Activated naive CD4-positive, alpha-beta T cell treated with anti-CD3 and anti-CD28 coated beads, Interleukin-2, amount 50 U/mL, for 72 hours (primary cell): ENCODE measurements at regions not wholly inside any gene's neighbourhood (a gene's known extent, or its start where the extent isn't known, plus 50 kb on each side); places are given as distances from the start of the nearest gene placed in this dataset.

Experiments used
- ATAC-seq, 2 donors: fragments of 150-1000 bp; cut with Tn5 transposase; 2 replicates each; pipeline ENCODE4 v1.10.0; 2021; ENCODE audit warnings: mild to moderate bottlenecking in 2 of 2, moderate library complexity in 2 of 2
- DNase-seq, 2 donors: peaks; one replicate each; pipeline ENCODE4 v3.0.0; 2021 to 2022; ENCODE audit warnings: low spot score in 2 of 2
- H3K27ac Mint-ChIP-seq, 2 donors: one replicate each; pipeline ENCODE4 v1.8.0; 2022; ENCODE audit warnings: mild to moderate bottlenecking in 2 of 2, mixed read lengths in 2 of 2
- H3K36me3 Mint-ChIP-seq, 2 donors: one replicate each; pipeline ENCODE4 v1.8.0; 2022; ENCODE audit warnings: mixed read lengths in 2 of 2
- H3K9me3 Mint-ChIP-seq, 2 donors: one replicate each; pipeline ENCODE4 v1.8.0; 2022; ENCODE audit warnings: mixed read lengths in 2 of 2

GRCh38 chr5:74143721-74144330 lies 496.7 kb downstream of the ENC1 start:
- DNase-seq (no peak), ATAC-seq (no peak)
- Mint-ChIP-seq H3K9me3 (no peaks in the 10 kb centered on the region), H3K36me3 (no peaks in the 10 kb centered on the region), H3K27ac (no peak overlapping the region)

GRCh38 chr5:74143151-74143550 lies 497.4 kb downstream of the ENC1 start:
- ATAC-seq, result no peak
- no peak for DNase-seq
- no peaks in the 10 kb centered on the region for H3K9me3 Mint-ChIP-seq
- H3K27ac Mint-ChIP-seq, result no peak overlapping the region
- H3K36me3 Mint-ChIP-seq, result no peaks in the 10 kb centered on the region

DNA sequence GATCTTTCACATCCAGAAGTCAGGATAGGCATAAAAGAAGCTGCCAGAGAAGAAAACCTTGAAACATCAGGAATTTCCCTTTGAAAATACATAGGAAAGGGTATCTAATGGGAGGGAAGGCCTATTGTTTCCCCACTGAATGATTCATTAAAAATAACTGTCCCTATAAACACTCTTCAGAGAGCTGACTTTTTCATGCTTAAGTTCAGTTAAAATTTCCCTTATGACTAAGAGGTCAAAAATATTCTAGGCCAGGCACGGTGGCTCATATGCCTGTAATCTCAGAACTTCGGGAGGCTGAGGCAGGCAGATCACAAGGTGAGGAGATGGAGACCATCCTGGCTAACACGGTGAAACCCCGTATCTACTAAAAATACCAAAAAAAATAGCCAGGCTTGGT lies 499.5 kb downstream of the ENC1 start:
- ATAC-seq (no peak), DNase-seq (no peak)
- Mint-ChIP-seq H3K27ac (no peak overlapping the region), H3K36me3 (no peaks in the 10 kb centered on the region), H3K9me3 (no peaks in the 10 kb centered on the region)

- Mint-ChIP-seq H3K27ac (no peak overlapping the region), H3K36me3 (no peaks in the 10 kb centered on the region), H3K9me3 (no peaks in the 10 kb centered on the region)
- ATAC-seq (no peak), DNase-seq (no peak)
Observed at GRCh38 chr5:74140409-74140808, 500.1 kb downstream of the ENC1 start.

DNA sequence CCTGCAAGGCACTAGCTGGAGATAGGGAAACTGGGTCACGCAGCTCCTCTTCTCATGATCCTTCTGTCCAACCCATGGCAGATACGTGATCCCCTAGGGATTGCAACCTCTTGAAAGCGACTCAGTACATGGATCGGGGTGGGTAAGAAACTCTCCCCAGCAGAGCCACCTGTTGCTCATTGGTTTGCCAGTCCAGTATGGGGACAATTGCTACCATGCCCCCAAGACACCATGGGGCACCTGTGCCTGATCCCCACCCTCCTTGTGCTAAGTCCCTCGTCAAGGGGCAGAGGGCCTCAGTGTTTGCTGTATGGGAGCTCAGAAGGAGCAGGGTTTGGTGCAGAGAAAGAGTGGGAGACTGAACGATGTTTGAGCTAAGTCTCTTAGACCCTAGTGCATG lies 500.9 kb downstream of the ENC1 start:
- ATAC-seq, result no peak
- no peaks in the 10 kb centered on the region for H3K36me3 Mint-ChIP-seq
- no peaks in the 10 kb centered on the region for H3K9me3 Mint-ChIP-seq
- DNase-seq, result no peak
- no peak overlapping the region for H3K27ac Mint-ChIP-seq

DNA sequence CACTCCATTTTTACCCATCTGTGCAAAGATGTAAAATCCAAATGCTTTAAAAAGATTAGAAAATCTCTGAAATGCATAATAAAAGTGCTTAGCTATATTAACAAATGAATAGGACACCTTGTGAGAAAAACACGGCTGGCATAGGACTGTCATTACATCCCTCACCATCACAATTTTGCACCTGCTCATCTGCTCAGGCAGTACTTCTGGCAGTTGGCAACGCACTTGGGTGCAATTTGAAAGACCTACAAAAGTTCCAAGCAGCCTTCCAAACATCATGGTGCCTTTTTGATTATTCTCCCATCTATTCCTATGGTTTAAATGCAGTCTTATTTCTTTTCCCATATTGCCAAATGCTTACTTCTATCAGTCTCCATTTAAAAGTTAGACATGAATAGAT lies 501.8 kb downstream of the ENC1 start:
- Mint-ChIP-seq H3K27ac (no peak overlapping the region), H3K9me3 (no peaks in the 10 kb centered on the region), H3K36me3 (no peaks in the 10 kb centered on the region)
- ATAC-seq, result no peak
- DNase-seq, result no peak

DNA sequence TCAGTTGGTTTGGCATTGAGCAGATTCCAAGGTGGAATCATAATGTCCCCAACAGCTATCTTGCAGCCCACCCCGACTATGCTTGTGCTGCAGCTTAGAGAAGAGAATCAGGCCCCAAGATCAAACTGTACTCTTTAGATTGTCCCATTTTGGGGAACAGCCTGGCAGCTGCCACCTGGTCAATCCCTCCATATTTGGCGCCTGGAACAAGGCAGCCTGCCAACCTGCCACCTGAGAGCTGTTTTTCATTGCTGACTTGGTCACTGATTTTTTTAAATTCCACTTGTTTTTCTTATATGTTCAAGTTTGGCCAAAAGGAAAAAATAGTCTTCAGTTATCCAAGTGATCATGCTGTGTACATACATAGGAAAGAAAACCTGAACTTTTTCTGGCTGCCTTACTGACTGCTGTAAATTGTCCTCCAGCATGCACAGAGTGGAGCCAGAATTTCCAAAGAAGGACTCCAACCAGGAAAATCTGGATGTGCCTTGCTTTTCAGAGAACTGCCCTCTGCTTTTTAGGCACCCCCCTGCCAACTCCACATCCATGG lies 504.2 kb downstream of the ENC1 start:
- no peak overlapping the region for H3K27ac Mint-ChIP-seq
- no peaks in the 10 kb centered on the region for H3K9me3 Mint-ChIP-seq
- ATAC-seq (no peak), DNase-seq (no peak)
- no peaks in the 10 kb centered on the region for H3K36me3 Mint-ChIP-seq

DNA sequence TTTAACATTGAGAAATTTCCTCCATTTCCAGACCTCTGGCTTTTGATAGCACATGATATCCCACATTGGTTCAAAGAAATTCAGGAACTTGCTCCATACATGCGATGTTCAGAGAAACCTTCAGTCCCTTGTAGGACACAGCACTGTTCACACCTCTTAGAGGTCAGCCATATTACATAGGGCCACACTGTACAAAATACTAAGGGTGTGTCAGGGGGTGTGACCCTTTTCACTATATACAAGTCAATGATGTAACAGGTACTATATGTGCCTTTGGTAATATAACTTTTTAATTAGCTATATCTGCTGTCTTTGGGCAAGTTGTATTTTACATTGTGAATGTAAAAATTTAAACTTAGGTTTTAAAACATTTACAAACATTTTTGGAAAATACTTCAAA lies 505.5 kb downstream of the ENC1 start:
- DNase-seq (no peak), ATAC-seq (no peak)
- Mint-ChIP-seq H3K36me3 (no peaks in the 10 kb centered on the region), H3K9me3 (no peaks in the 10 kb centered on the region), H3K27ac (no peak overlapping the region)

DNA sequence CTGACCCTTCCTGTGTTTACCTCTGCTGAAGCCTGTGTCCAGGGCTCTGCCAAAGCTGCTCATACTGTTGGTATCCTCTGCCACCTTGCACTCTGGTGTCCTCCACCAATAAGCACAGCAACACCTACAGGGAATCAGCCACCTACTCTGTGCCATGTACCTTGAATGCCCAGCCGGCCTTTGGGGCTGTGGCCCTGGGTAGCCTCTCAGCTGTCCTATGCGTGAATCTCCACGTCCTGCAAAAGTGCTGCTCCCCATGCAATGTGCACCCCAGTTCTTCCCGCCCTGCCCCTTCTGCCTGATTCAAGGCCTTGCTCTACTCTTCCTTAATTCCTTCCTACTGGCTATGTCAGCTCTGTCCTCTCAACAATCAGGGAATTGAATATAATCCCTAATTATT lies 506.5 kb downstream of the ARHGEF28 start:
- ATAC-seq, result no peak
- Mint-ChIP-seq H3K9me3 (no peaks in the 10 kb centered on the region), H3K27ac (no peak overlapping the region), H3K36me3 (no peaks in the 10 kb centered on the region)
- no peak for DNase-seq

DNA sequence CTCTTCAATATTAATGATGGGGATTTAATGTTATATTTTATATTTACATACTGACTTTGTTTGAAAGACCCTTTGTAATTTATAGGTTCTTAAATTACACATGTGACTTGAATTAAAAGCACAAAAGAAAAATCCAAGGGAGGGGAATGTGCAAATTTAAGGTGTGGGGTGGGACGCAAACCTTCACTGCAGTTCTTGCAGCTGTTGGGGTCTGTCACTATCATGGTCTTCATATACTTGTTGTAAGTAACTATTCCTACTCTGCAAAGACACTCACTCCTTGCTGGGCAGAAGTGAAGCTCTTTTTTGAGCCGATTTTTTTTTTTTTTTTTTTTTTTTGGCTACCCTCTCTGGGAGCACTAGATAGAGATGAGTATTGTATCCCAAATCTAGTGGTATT lies 505.3 kb downstream of the ARHGEF28 start:
- H3K9me3 Mint-ChIP-seq, result no peaks in the 10 kb centered on the region
- ATAC-seq, result no peak
- H3K27ac Mint-ChIP-seq, result no peak overlapping the region
- no peak for DNase-seq
- no peaks in the 10 kb centered on the region for H3K36me3 Mint-ChIP-seq

DNA sequence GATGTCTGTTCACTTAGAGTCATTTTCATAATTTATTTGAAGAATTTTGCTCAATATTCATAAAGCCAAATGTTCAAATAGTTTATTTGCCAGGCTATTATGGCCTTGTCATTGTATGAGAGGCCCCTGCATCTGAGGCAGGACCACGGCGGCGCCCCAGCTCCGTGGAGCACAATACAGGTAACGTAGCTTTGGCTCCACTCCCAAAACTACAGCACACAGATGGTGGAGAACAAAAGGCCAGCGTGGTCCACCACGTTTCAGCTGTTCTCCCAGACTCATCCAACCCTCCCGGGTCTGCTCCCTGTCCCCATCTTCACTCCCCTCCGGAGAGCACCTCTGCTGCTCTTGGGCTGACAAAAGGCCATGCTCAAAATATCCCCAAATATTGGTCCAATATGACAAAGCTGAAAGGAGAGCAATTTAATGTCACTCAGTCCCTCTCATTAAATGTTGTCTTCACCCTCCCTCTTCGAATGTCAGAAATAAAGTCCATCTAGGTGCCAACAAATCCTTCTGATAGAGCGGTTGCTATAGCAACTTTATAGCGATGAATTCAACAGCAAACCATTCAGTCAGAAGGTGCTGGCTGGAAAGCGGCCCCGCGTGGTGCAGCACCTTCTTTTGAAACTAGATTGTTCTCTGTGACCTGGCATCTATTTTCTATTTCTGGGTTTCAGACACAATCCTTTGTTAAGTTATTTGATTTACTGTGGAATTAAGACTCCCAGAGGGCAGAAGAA lies 504.3 kb downstream of the ARHGEF28 start:
- DNase-seq, result no peak
- no peaks in the 10 kb centered on the region for H3K9me3 Mint-ChIP-seq

DNA sequence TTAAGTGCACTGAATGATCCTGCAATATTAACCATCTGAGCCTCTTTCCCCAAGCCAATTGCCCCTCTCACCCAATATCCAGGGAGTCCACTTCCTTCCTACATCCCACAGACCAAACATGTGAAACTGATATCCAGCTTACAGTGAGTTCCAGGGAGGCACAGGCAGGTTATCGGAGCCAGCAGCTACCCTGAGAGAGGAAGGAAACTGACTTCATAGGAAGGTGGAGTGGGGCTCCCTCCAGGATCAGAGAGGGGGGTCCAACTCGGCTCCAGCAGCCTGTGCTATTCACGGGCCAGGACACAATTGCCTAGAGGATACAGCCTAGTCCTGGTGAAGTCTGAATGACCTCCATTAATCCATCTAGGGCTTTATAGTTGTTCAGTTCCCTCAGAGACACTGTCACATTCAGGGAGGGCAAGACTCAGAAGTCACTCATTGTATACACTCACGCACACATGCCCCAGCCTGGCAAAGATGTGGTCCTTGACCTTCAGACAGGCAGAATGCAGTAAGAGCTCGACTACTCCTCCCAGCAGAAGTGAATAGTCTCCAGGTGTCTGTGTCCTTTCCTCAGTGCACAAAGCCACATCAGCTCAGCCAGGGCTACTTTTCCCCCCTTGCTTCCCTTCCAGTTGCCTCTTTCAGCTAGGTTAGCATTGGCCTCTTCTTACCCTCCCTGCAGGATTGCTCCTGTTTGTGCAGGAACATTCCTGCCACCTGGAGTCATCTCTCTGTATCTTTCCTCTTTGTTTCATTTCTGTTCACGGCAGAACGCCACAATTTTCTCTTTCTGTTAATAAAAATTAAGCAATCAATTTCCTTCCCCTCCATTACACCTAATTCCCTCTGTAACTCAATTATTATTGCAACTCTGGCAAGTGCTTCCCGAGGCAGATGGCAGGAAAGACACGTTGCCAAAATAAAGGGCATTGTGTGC lies 501.7 kb downstream of the ARHGEF28 start:
- no peak for ATAC-seq
- H3K27ac Mint-ChIP-seq, result no peak overlapping the region
- no peaks in the 10 kb centered on the region for H3K9me3 Mint-ChIP-seq
- DNase-seq, result no peak
- no peaks in the 10 kb centered on the region for H3K36me3 Mint-ChIP-seq

More for the DNA sequence above, 504.3 kb downstream of the ARHGEF28 start:
- no peak overlapping the region for H3K27ac Mint-ChIP-seq
- H3K36me3 Mint-ChIP-seq, result no peaks in the 10 kb centered on the region
- ATAC-seq, result no peak

DNA sequence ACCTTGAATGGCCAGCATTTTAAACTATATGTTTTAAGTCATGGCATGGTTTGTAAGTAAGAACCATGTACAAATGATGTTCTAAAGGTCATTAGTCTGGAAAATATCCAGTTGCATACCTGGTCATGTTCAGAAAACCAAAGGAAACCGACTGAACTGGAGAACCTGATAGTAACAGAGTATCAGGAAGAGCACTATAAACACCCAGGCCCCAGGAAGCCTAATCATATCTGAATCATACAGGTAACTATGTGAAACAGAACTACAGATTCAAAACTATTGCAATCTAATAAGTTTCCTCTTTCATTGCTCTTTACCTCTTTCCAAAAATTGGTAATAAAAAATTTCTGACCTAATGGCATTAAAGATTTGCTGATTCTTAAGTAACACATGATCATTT lies 500.3 kb downstream of the ARHGEF28 start:
- no peak for ATAC-seq

GRCh38 chr5:74124826-74125225 lies 498.8 kb downstream of the ARHGEF28 start:
- H3K9me3 Mint-ChIP-seq, result no peaks in the 10 kb centered on the region
- DNase-seq (no peak), ATAC-seq (no peak)
- H3K27ac Mint-ChIP-seq, result no peak overlapping the region
- no peaks in the 10 kb centered on the region for H3K36me3 Mint-ChIP-seq

More for the DNA sequence above, 500.3 kb downstream of the ARHGEF28 start:
- no peak overlapping the region for H3K27ac Mint-ChIP-seq
- no peaks in the 10 kb centered on the region for H3K36me3 Mint-ChIP-seq
- H3K9me3 Mint-ChIP-seq, result no peaks in the 10 kb centered on the region
- no peak for DNase-seq

DNA sequence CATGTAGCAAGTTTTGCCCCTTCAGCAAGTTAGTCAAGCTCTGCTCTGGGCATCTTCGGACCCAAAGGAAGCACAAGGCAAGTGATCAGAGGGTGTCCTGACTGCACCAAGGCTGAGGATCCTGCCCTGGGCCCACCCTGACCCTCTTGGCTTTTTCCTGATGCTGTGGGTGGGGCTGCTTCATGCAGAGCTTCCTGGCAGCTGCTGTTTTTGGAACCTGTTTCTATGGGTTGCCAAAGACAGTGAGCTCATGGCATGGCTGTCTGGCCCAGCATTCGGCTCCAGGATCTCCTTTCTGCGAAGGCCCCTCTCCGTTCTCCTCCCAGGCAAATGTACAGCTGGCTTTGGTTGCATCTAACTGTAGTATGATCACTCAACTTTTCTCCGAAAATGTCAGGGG lies 497.9 kb downstream of the ARHGEF28 start:
- ATAC-seq, result no peak
- no peaks in the 10 kb centered on the region for H3K9me3 Mint-ChIP-seq
- H3K27ac Mint-ChIP-seq, result no peak overlapping the region

DNA sequence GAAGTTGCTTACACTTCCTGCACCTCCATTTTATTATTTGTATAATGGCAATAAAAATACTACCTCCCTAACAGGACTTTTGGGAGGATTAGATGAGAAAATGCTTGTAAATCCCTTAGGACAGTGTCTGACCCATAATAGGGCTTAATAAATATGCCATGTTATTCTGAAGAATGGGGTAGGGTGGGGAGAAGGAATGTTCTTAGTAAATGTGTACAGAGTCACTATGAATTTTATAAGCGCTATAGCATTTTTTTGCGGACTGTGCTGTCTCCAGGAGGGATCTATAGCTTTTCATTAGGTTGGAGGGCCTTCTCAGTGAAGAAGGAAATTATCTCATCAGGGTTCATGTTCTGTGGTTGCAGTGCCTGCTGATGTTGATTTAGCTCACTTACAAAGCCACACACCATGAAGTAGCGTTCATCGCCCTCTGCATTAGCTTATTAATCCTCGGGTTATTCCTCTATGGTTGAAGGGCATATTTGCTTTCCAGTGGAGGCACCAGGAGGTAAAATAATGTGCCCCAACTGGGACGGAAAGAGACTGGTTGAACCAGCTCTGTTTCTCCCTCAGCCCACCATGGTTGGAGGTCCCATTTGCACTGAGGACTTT lies 497.1 kb downstream of the ARHGEF28 start:
- Mint-ChIP-seq H3K27ac (no peak overlapping the region), H3K36me3 (no peaks in the 10 kb centered on the region), H3K9me3 (peaks cover 0 to 2% of the 10 kb centered on the region in 2 donors)
- ATAC-seq (no peak), DNase-seq (no peak)

More for the DNA sequence above, 497.9 kb downstream of the ARHGEF28 start:
- no peaks in the 10 kb centered on the region for H3K36me3 Mint-ChIP-seq
- no peak for DNase-seq

DNA sequence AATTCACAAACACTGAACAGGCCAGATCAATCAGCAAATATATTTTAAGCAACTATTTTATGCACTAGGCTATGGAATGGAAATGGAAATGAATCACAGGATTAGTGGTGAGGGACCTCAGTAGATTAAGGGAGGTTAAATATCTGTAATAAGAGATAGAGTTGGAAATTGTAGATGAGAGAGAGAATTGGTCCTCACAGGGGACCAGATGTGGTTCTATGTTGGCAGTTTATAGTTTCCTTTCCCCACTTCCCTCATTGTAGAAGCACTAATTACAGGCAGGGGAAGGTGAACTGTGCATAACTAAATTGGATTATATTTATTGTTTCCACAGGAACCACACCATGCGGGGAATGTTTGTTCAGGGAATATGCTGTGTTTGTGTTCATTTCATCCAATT lies 496.2 kb downstream of the ARHGEF28 start:
- ATAC-seq (no peak), DNase-seq (no peak)
- no peak overlapping the region for H3K27ac Mint-ChIP-seq
- H3K36me3 Mint-ChIP-seq, result no peaks in the 10 kb centered on the region
- peaks cover 0 to 5% of the 10 kb centered on the region in 2 donors for H3K9me3 Mint-ChIP-seq
